ENCODE measurements at regions not wholly inside any gene's neighbourhood (a gene's known extent, or its start where the extent isn't known, plus 50 kb on each side); places are given as distances from the start of the nearest gene placed in this dataset.

GRCh38 chr14:66300886-66301285, 185.3 kb upstream of the CCDC196 start:
- TF ChIP-seq CTCF (IDR thresholded peaks at IDR 0.05; ENCODE audit: poor library complexity) (no peak), EZH2 (IDR thresholded peaks at IDR 0.05; ENCODE audit: borderline replicate concordance) (no peak)

Measured in hepatocyte (in vitro differentiated cells).